Liver (tissue), 8 donors: ENCODE measurements at regions not wholly inside any gene's neighbourhood (a gene's known extent, or its start where the extent isn't known, plus 50 kb on each side); places are given as distances from the start of the nearest gene placed in this dataset.

Experiments
- DNase-seq: peaks from one replicate; pipeline ENCODE4 v3.0.0-alpha.2; 2017; ENCODE audit warnings: low spot score
- H3K27ac ChIP-seq, 2 donors: one replicate each; pipeline ENCODE4 v1.7.0; 2013; ENCODE audit warnings: inconsistent platforms in 2 of 2, low read length in 2 of 2, control low read depth in 1 of 2, low read depth in 1 of 2, mild to moderate bottlenecking in 1 of 2
- H3K27me3 ChIP-seq, 4 donors: one replicate each; pipeline versions ENCODE4 v1.6.1 to v1.7.0; 2013; ENCODE audit warnings: low read length in 3 of 4, inconsistent platforms in 1 of 4, mild to moderate bottlenecking in 1 of 4, moderate library complexity in 1 of 4; ENCODE audit not compliant: control insufficient read depth in 4 of 4, insufficient read depth in 4 of 4
- H3K36me3 ChIP-seq, 4 donors: one replicate each; pipeline versions ENCODE4 v1.6.1 to v1.7.0; 2013; ENCODE audit warnings: low read length in 3 of 4, mild to moderate bottlenecking in 3 of 4, low read depth in 1 of 4, moderate library complexity in 1 of 4; ENCODE audit not compliant: control insufficient read depth in 4 of 4, insufficient read depth in 3 of 4
- H3K4me1 ChIP-seq, 4 donors: one replicate each; pipeline versions ENCODE4 v1.6.1 to v1.7.0; 2013; ENCODE audit warnings: low read length in 3 of 4, mild to moderate bottlenecking in 3 of 4, moderate library complexity in 1 of 4; ENCODE audit not compliant: control insufficient read depth in 4 of 4, insufficient read depth in 4 of 4
- H3K4me3 ChIP-seq, 3 donors: one replicate each; pipeline versions ENCODE4 v1.6.1 to v1.7.0; 2013; ENCODE audit warnings: low read length in 3 of 3, control low read depth in 1 of 3, low read depth in 1 of 3, mild to moderate bottlenecking in 1 of 3
- H3K9ac ChIP-seq, 2 donors: one replicate each; pipeline ENCODE4 v1.7.0; 2013; ENCODE audit warnings: low read length in 2 of 2, mild to moderate bottlenecking in 2 of 2, moderate library complexity in 2 of 2, control low read depth in 1 of 2, low read depth in 1 of 2
- H3K9me3 ChIP-seq, 4 donors: one replicate each; pipeline versions ENCODE4 v1.6.1 to v1.7.0; 2013; ENCODE audit warnings: low read length in 3 of 4; ENCODE audit not compliant: control insufficient read depth in 4 of 4
- ATF3 ChIP-seq: IDR thresholded peaks from 2 replicates; pipeline ENCODE4 v1.6.1; 2016; ENCODE audit warnings: antibody characterized with exemption
- CTCF ChIP-seq: fragments of 150-350 bp; IDR thresholded peaks from 2 replicates; pipeline ENCODE4 v1.5.1; 2017; ENCODE audit warnings: improper control_type of control experiment, low read depth, low read length; ENCODE audit not compliant: missing input control
- EGR1 ChIP-seq, 2 donors: IDR thresholded peaks; 2 replicates each; pipeline ENCODE4 v1.6.1; 2016 to 2018; ENCODE audit warnings: antibody characterized with exemption in 2 of 2, low read depth in 2 of 2
- FOXA1 ChIP-seq: IDR thresholded peaks from 2 replicates; pipeline ENCODE4 v1.6.1; 2016; ENCODE audit warnings: antibody characterized with exemption
- FOXA2 ChIP-seq: IDR thresholded peaks from 2 replicates; pipeline ENCODE4 v1.6.1; 2016; ENCODE audit warnings: antibody characterized with exemption
- HNF4A ChIP-seq, 2 donors: conservative IDR thresholded peaks; 2 replicates each; pipeline ENCODE4 v1.6.1; 2016; ENCODE audit warnings: antibody characterized with exemption in 2 of 2, mild to moderate bottlenecking in 2 of 2
- HNF4G ChIP-seq: IDR thresholded peaks from 2 replicates; pipeline ENCODE4 v1.6.1; 2016; ENCODE audit warnings: antibody characterized with exemption
- MAX ChIP-seq: IDR thresholded peaks from 2 replicates; pipeline ENCODE4 v1.6.1; 2016; ENCODE audit warnings: antibody characterized with exemption
- NR2F2 ChIP-seq: IDR thresholded peaks from 2 replicates; pipeline ENCODE4 v1.6.1; 2016; ENCODE audit warnings: antibody characterized with exemption
- RAD21 ChIP-seq, 2 donors: IDR thresholded peaks; 2 replicates each; pipeline ENCODE4 v1.6.1; 2016; ENCODE audit warnings: antibody characterized with exemption in 2 of 2, mild to moderate bottlenecking in 2 of 2
- SP1 ChIP-seq: IDR thresholded peaks from 2 replicates; pipeline ENCODE4 v1.6.1; 2018; ENCODE audit warnings: antibody characterized with exemption, mild to moderate bottlenecking
- YY1 ChIP-seq: IDR thresholded peaks from 2 replicates; pipeline ENCODE4 v1.6.1; 2016; ENCODE audit warnings: antibody characterized with exemption, mild to moderate bottlenecking
- whole genome bisulfite sequencing: extraction: QIAGEN DNeasy Blood & Tissue Kit; methylation state at CpG from one replicate; pipeline ENCODE4 v1.1.7; 2013; 5-methylcytosine and 5-hydroxymethylcytosine counted together
- donor health status: healthy.
- donor health status: healthy.
- donor health status: healthy.
- donor health status: healthy.
- donor health status: healthy.

GRCh38 chr21:22763442-22763841 is 1765.2 kb downstream of the NCAM2 start (continued):
- TF ChIP-seq CTCF (no peak), ATF3 (no peak), HNF4G (no peak)

- DNase-seq: no peak
- no peaks in the 10 kb centered on the region for H3K27me3 ChIP-seq
- 43% methylated on average over 3 of the region's 3 CpGs for WGBS
- H3K4me3 ChIP-seq: no peak overlapping the region
- no peak overlapping the region for H3K27ac ChIP-seq
- peaks cover 0 to 5% (median 0%) of the 10 kb centered on the region in 4 donors for H3K9me3 ChIP-seq
- TF ChIP-seq HNF4A (conservative IDR thresholded peaks at IDR 0.05) (peak in 1 of 2 donors; percentile 11), FOXA2 (no peak), NR2F2 (no peak)
- H3K36me3 ChIP-seq: no peaks in the 10 kb centered on the region
- peaks cover 3 to 7% (median 3%) of the 10 kb centered on the region in 4 donors for H3K4me1 ChIP-seq
- H3K9ac ChIP-seq: no peak overlapping the region
Observed at GRCh38 chr21:22764222-22764621, 1766.0 kb downstream of the NCAM2 start.

GRCh38 chr21:22791376-22791775 is 1793.2 kb downstream of the NCAM2 start:
- no peaks in the 10 kb centered on the region for H3K4me1 ChIP-seq
- no peak overlapping the region for H3K27ac ChIP-seq
- no peaks in the 10 kb centered on the region for H3K9me3 ChIP-seq
- 68% methylated on average over 2 of the region's 2 CpGs for WGBS
- no peak overlapping the region for H3K9ac ChIP-seq
- no peaks in the 10 kb centered on the region for H3K27me3 ChIP-seq
- no peak for DNase-seq
- no peak overlapping the region for H3K4me3 ChIP-seq
- TF ChIP-seq MAX (no peak), YY1 (no peak), RAD21 (IDR thresholded peaks at IDR 0.05) (no peak), FOXA1 (no peak), ATF3 (no peak), SP1 (no peak)
- H3K36me3 ChIP-seq: no peaks in the 10 kb centered on the region

GRCh38 chr21:22791986-22792560 is 1793.9 kb downstream of the NCAM2 start:
- no peak overlapping the region for H3K9ac ChIP-seq
- H3K4me3 ChIP-seq: no peak overlapping the region
- no peaks in the 10 kb centered on the region for H3K9me3 ChIP-seq
- H3K27ac ChIP-seq: no peak overlapping the region
- 0% methylated on average over 3 of the region's 3 CpGs for WGBS
- H3K36me3 ChIP-seq: no peaks in the 10 kb centered on the region
- DNase-seq: no peak
- no peaks in the 10 kb centered on the region for H3K4me1 ChIP-seq
- H3K27me3 ChIP-seq: no peaks in the 10 kb centered on the region
- TF ChIP-seq CTCF (peak; percentile 80), MAX (no peak), EGR1 (IDR thresholded peaks at IDR 0.05; ENCODE audit: low read depth in 2 of 2) (no peak), RAD21 (IDR thresholded peaks at IDR 0.05) (peak; percentile 78 to 79)
